ENCODE measurements at regions not wholly inside any gene's neighbourhood (a gene's known extent, or its start where the extent isn't known, plus 50 kb on each side); places are given as distances from the start of the nearest gene placed in this dataset.
"Not testable (repeated sequence)": the region's sequence is repeated elsewhere in the genome, so short reads cannot be mapped to it uniquely, and the experiment has no call there.

DNA sequence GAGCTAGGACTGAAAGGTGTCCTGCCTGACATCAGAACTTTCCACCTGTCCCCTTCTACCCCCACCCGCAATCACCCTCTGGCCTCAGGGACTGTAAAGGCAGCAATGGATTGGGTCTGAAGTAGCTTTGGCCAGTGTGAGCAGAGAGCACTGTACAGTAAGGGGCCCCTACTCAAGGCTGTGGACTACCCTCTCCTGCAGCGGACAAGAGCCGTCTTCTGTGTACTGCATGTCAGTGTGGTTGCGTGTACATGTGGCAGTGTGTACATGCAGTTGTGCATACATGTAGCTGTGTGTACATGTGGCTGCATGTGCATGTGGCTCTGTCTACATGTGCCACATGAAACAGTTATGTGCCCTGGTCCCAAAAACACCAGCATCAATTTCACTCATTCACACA lies 205.9 kb upstream of the LINGO1 start:
- DNase-seq (ENCODE audit: low spot score), result no peak

- DNase-seq (ENCODE audit: low spot score), result no peak
These were observed 205.3 kb upstream of the LINGO1 start for GRCh38 chr15:77838061-77838460.

GRCh38 chr15:77837649-77838025 lies 204.9 kb upstream of the LINGO1 start:
- DNase-seq (ENCODE audit: low spot score), result no peak

DNA sequence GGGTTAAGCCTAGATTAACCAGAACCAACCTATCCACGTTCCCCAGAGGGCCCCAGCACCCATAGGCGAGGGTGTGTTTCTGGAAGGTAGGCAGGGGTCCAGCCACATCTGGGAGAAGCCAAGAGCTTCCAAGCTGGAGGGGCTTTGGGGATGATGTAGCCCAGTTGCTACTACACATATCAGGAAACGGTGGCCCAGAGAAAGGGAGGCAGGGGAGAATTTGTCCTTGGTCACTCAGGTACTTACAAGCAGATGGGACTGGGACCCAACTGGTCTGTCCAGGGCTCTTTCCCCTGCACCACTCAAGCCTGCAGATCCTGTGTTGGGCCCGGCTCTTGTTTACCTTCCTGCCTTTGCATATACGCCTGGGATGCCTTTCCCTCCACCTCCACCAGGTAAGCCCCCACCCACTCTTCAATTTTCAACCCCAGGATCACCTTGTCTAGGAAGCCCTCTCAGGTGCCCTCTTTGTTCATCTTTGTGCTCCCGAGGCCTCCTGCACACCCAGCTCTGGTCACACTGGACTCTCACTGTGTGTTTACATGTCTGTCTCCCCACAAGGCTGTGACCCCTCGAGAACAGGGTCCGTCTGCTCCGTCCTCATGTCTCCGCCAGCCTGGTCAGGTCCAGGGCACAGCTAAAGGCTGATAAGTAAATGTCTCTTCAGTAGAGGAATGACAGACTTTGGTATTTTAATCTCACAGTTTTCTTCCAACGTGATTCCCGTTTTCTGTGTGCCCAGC lies 204.4 kb upstream of the LINGO1 start:
- no peak for DNase-seq (ENCODE audit: low spot score)

GRCh38 chr15:77836121-77836692 lies 203.5 kb upstream of the LINGO1 start:
- no peak for DNase-seq (ENCODE audit: low spot score)

- no peak for DNase-seq (ENCODE audit: low spot score)
These were observed 201.7 kb upstream of the LINGO1 start for GRCh38 chr15:77834276-77834990.

- no peak for DNase-seq (ENCODE audit: low spot score)
These were observed 200.2 kb upstream of the LINGO1 start for GRCh38 chr15:77832874-77833273.

- DNase-seq (ENCODE audit: low spot score), result no peak
These were observed 199.3 kb upstream of the LINGO1 start for GRCh38 chr15:77831986-77832385.

GRCh38 chr15:77830051-77830468 lies 197.3 kb upstream of the LINGO1 start:
- no peak for DNase-seq (ENCODE audit: low spot score)

- DNase-seq (ENCODE audit: low spot score), result not testable (repeated sequence)
These were observed 196.6 kb upstream of the LINGO1 start for GRCh38 chr15:77829331-77829730.

GRCh38 chr15:77827860-77828259 lies 195.1 kb upstream of the LINGO1 start:
- no peak for DNase-seq (ENCODE audit: low spot score)

DNA sequence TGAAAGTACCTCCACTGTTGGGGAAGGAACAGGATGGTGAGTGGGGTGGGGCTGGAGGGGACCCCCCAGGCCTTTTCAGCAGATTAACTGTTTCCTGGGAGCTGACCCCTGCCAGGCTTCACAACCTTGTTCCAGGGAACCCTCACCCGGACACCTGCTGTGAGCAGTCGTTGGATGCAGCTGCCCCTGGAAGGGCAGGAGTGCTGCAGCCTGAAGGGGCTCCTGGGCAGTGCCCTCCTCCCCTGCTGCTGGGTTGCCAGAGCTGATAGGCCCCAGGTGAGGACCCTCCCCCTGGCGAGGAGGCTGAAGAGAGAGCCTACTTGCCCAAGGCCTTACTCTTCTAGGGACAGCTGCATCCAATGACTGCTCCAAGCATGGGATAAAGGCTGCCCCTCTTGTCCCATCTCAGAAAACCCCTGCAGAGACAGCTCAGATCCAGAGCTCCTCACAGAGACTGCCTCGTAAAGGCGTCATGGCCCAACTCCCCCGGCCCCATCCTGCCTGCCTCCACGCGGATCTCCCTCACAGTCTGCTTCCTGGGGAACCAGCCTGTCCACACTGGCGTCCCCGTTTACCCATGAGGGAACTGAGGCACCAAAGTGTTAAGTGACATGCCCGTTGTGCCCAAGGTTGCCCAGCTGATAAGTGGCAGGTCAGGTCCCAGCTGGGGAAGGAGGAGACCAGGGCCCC lies 193.4 kb upstream of the LINGO1 start:
- no peak for DNase-seq (ENCODE audit: low spot score)

- no peak for DNase-seq (ENCODE audit: low spot score)
These were observed 192.8 kb upstream of the LINGO1 start for GRCh38 chr15:77825546-77825945.

DNA sequence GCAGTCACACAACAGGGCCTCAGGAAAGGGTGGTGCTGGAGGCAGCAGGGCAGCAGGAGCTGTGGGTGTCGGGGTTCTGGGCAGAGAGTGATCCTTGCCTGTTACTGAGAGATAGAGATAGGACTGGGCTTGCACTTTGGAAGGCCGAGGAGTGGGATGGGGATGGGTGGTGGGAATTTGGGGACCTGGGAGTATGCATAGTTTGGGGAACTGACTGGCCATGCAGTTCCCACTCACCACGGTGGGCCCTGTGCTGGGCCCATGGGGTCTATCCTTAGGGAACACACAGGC lies 192.5 kb upstream of the LINGO1 start:
- no peak for DNase-seq (ENCODE audit: low spot score)

GRCh38 chr15:77824361-77825251 lies 191.9 kb upstream of the LINGO1 start:
- no peak for DNase-seq (ENCODE audit: low spot score)

DNA sequence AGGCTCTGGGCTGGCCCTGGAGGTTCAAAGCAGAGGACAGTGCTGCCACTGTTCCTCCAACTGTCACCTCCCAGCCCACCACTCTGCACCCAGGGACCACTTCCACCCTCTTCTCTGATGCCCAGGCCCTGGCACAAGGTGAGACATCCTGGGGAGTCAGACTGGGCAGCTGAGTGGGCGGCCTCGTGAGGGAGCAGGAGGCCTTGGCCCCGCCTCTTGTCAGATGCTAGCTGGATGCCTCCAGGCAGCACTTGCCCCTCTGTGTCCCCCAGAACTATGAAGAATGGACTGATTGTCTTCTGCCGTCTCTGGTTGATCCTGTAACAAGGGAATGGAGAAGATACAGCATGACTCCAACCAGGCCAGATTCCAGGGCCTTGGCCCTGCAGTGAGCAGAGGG lies 191.0 kb upstream of the LINGO1 start:
- no peak for DNase-seq (ENCODE audit: low spot score)

DNA sequence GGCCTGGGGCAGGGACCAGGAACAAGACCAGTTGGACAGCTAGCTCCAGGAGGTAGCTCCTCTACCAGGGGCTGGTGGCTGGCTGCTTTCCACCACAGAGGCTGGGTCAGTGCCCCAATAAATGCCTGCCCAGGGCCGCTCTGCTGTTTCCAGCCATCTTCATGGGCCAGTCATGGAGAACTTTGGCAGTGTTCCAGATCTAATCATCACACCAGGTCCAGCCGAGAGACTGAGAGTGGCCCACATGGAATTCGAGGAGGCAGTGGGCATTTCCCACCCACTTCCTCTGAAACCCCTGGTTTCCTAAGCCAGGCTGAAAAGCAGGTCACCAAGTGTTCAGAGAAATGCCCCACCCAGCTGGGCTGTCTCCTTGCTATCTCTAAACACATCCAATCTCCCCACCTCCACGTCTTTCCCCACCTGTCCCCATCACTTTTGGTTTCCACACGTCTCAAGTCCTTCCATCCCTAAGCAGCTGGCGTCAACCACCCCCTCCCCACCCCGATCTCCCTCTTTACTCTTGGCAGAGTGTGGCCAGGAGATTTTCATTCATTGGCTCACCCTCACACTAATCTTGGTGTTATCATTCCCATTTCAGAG lies 190.0 kb upstream of the LINGO1 start:
- no peak for DNase-seq (ENCODE audit: low spot score)

- no peak for DNase-seq (ENCODE audit: low spot score)
These were observed 189.2 kb upstream of the LINGO1 start for GRCh38 chr15:77821959-77822256.

- DNase-seq (ENCODE audit: low spot score), result peak; percentile 90
These were observed 188.7 kb upstream of the LINGO1 start for GRCh38 chr15:77821188-77821958.

DNA sequence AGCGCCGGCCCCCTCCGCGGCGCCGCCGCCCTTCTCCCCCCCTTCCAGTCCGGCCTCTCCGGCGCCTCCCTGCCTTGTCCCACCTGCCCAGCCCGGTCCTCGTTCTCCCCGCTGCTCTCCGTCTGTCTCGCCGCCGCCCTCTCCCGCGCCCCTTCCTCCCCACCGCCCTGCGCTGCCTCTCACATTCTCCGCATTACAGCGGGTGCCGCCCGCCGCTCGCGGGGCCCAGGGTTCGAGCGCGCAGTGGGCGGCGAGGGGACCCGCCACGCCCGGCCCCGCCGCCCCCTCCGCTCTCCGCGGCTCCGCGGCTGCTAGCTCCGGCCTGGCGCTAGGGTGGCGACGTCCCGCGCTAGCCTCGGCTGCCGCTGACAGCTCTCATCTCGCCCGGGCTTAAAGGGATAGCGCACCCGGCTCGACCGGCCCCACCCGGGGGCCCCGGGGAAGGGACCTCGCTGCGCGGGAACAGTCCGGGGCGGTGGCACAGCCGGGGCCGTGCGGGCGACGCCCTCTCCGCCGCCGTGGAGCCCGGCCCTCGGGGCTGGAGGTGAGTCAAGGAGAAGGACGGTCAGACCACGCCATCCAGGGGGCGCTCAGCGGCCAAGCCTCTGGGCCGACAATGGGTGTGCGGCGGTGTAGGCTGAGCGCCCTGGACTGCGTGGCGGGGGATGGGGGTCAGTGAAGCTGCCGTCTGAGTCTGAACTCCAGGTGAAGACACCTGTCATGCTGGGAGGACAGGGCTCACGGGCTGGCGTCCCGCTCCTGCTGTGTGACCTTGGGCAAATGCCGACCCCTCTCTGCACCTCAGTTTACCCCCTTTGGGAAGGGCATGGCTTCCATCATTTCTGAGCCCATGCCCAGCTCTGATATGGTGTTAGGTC lies 187.4 kb upstream of the LINGO1 start:
- peak; percentile 85 for DNase-seq (ENCODE audit: low spot score)
